IPS-NIHi7 (cell line): ENCODE measurements at regions not wholly inside any gene's neighbourhood (a gene's known extent, or its start where the extent isn't known, plus 50 kb on each side); places are given as distances from the start of the nearest gene placed in this dataset.

Experiments
- DNase-seq: peaks from one replicate; pipeline ENCODE4 v3.0.0; 2012; ENCODE audit warnings: mixed read lengths; ENCODE audit errors: extremely low spot score

- no peak for DNase-seq
Observed at GRCh38 chr4:133014473-133015135, 134.5 kb upstream of the PCDH10 start.

- DNase-seq, result no peak
Observed at GRCh38 chr4:133045288-133045687, 103.8 kb upstream of the PCDH10 start.

- no peak for DNase-seq
Observed at GRCh38 chr4:133046156-133046555, 102.9 kb upstream of the PCDH10 start.

- DNase-seq, result peak; percentile 17
Observed at GRCh38 chr4:133058701-133059100, 90.4 kb upstream of the PCDH10 start.

GRCh38 chr4:133059117-133059516 lies 90.0 kb upstream of the PCDH10 start:
- DNase-seq, result no peak

GRCh38 chr4:133062851-133063250 lies 86.2 kb upstream of the PCDH10 start:
- DNase-seq, result no peak

GRCh38 chr4:133068083-133068482 lies 81.0 kb upstream of the PCDH10 start:
- DNase-seq, result no peak

- DNase-seq, result peak; percentile 8
Observed at GRCh38 chr4:133081246-133081645, 67.8 kb upstream of the PCDH10 start.

GRCh38 chr4:133084421-133084820 lies 64.7 kb upstream of the PCDH10 start:
- DNase-seq, result no peak

- DNase-seq, result no peak
Observed at GRCh38 chr4:133095591-133095990, 53.5 kb upstream of the PCDH10 start.

- DNase-seq, result peak; percentile 12
Observed at GRCh38 chr4:133096972-133097371, 52.1 kb upstream of the PCDH10 start.
